OCI-M1 (cell line): ENCODE measurements at regions not wholly inside any gene's neighbourhood (a gene's known extent, or its start where the extent isn't known, plus 50 kb on each side); places are given as distances from the start of the nearest gene placed in this dataset.

Source experiments
- DNase-seq: peaks from one replicate; lab custom pipeline; 2025; lab: John Stamatoyannopoulos, UW

- DNase-seq, result peak; percentile 2
Measured at GRCh38 chr2:67240507-67240906, 156.6 kb upstream of the ETAA1 start.

- no peak for DNase-seq
Measured at GRCh38 chr2:67241453-67241852, 155.7 kb upstream of the ETAA1 start.

GRCh38 chr2:67242456-67242855 lies 154.7 kb upstream of the ETAA1 start:
- no peak for DNase-seq

- no peak for DNase-seq
Measured at GRCh38 chr2:67243919-67244318, 153.2 kb upstream of the ETAA1 start.

GRCh38 chr2:67246791-67247190 lies 150.3 kb upstream of the ETAA1 start:
- no peak for DNase-seq

- DNase-seq, result no peak
Measured at GRCh38 chr2:67251741-67252140, 145.4 kb upstream of the ETAA1 start.

GRCh38 chr2:67255933-67256615 lies 141.1 kb upstream of the ETAA1 start:
- no peak for DNase-seq

- DNase-seq, result no peak
Measured at GRCh38 chr2:67256892-67257291, 140.2 kb upstream of the ETAA1 start.

- DNase-seq, result no peak
Measured at GRCh38 chr2:67258122-67258521, 139.0 kb upstream of the ETAA1 start.

GRCh38 chr2:67258831-67259230 lies 138.3 kb upstream of the ETAA1 start:
- DNase-seq, result no peak

GRCh38 chr2:67259556-67260342 lies 137.4 kb upstream of the ETAA1 start:
- DNase-seq, result no peak

- no peak for DNase-seq
Measured at GRCh38 chr2:67260343-67261277, 136.5 kb upstream of the ETAA1 start.

- no peak for DNase-seq
Measured at GRCh38 chr2:67267241-67267640, 129.9 kb upstream of the ETAA1 start.

- no peak for DNase-seq
Measured at GRCh38 chr2:67268797-67269196, 128.3 kb upstream of the ETAA1 start.

GRCh38 chr2:67272195-67272594 lies 124.9 kb upstream of the ETAA1 start:
- DNase-seq, result no peak

GRCh38 chr2:67277450-67277849 lies 119.7 kb upstream of the ETAA1 start:
- DNase-seq, result no peak

- DNase-seq, result no peak
Measured at GRCh38 chr2:67281101-67281500, 116.0 kb upstream of the ETAA1 start.

GRCh38 chr2:67283641-67284040 lies 113.5 kb upstream of the ETAA1 start:
- no peak for DNase-seq

- no peak for DNase-seq
Measured at GRCh38 chr2:67286981-67287759, 110.0 kb upstream of the ETAA1 start.

- no peak for DNase-seq
Measured at GRCh38 chr2:67289271-67289670, 107.9 kb upstream of the ETAA1 start.

- DNase-seq, result no peak
Measured at GRCh38 chr2:67289921-67290371, 107.2 kb upstream of the ETAA1 start.
